Panc1 (cell line): ENCODE measurements at regions not wholly inside any gene's neighbourhood (a gene's known extent, or its start where the extent isn't known, plus 50 kb on each side); places are given as distances from the start of the nearest gene placed in this dataset.
"Not testable (repeated sequence)": the region's sequence is repeated elsewhere in the genome, so short reads cannot be mapped to it uniquely, and the experiment has no call there.

Source experiments
- ATAC-seq: fragments of 200-7000 bp; cut with Tn5 transposase; 2 replicates; pipeline ENCODE4 v1.9.1; 2020; ENCODE audit warnings: mild to moderate bottlenecking, moderate library complexity
- BruUV-seq: library from RNA; stranded (reverse); fragments of 400-500 nt; replicated peaks from 2 replicates; lab custom pipeline; 2021; lab: Mats Ljungman, UMichigan
- CTCF ChIA-PET: fragments of 300-600 bp; sonication (Branson Sonifier 250); formaldehyde crosslinking; loops from one replicate; lab custom pipeline; 2022; ENCODE audit warnings: antibody characterized with exemption; lab: Charles Lee
- POLR2A ChIA-PET: fragments of 300-600 bp; sonication (Branson Sonifier 250); formaldehyde crosslinking; loops from one replicate; lab custom pipeline; 2022; ENCODE audit warnings: antibody characterized with exemption; lab: Charles Lee
- DNase-seq: peaks from one replicate; pipeline ENCODE4 v3.0.0-alpha.2; 2010; ENCODE audit warnings: low read depth, low spot score
- H3K27ac ChIP-seq: 2 replicates; pipeline ENCODE4 v1.5.1; 2011; ENCODE audit warnings: mild to moderate bottlenecking, low read length, inconsistent platforms
- H3K27me3 ChIP-seq: fragments of 200-500 bp; sonication (Bioruptor generic); 2 replicates; pipeline ENCODE4 v1.6.0; 2014; ENCODE audit warnings: low read length, inconsistent platforms; ENCODE audit not compliant: control insufficient read depth, insufficient read depth
- H3K36me3 ChIP-seq: fragments of 200-500 bp; sonication (Bioruptor generic); 2 replicates; pipeline ENCODE4 v1.5.1; 2014; ENCODE audit warnings: inconsistent platforms, mild to moderate bottlenecking, low read length, moderate library complexity; ENCODE audit not compliant: control insufficient read depth, insufficient read depth
- H3K4me1 ChIP-seq: 2 replicates; pipeline ENCODE4 v1.5.1; 2011; ENCODE audit warnings: inconsistent platforms, mild to moderate bottlenecking, low read length, moderate library complexity; ENCODE audit not compliant: control insufficient read depth, insufficient read depth
- H3K4me3 ChIP-seq, 2 experiments: 2 replicates each; pipeline ENCODE4 v1.5.1; 2011 to 2012; ENCODE audit warnings: low read depth in 2 of 2, low read length in 2 of 2, mild to moderate bottlenecking in 2 of 2, inconsistent platforms in 1 of 2, moderate library complexity in 1 of 2
- H3K9me3 ChIP-seq: fragments of 200-500 bp; sonication (Bioruptor generic); 2 replicates; pipeline ENCODE4 v1.5.1; 2014; ENCODE audit warnings: low read depth, mild to moderate bottlenecking, inconsistent platforms, low read length, moderate library complexity; ENCODE audit not compliant: control insufficient read depth, insufficient read depth
- POLR2AphosphoS5 ChIP-seq: IDR thresholded peaks from 2 replicates; pipeline ENCODE4 v1.6.1; 2012; ENCODE audit warnings: mild to moderate bottlenecking, low read depth, low read length, moderate library complexity
- SIN3A ChIP-seq: IDR thresholded peaks from 2 replicates; pipeline ENCODE4 v1.6.1; 2012; ENCODE audit warnings: low read depth, mild to moderate bottlenecking, low read length, moderate library complexity, borderline replicate concordance; ENCODE audit not compliant: insufficient read depth
- TCF7L2 ChIP-seq: IDR thresholded peaks from 2 replicates; pipeline ENCODE4 v1.6.1; 2011; ENCODE audit warnings: mild to moderate bottlenecking, low read depth, low read length, inconsistent platforms
- in situ Hi-C: cut with HindIII; loops from 2 replicates; pipeline ENCODE4 v1.10.0; 2016; ENCODE audit warnings: low sequenced_read_pairs, low pct_unique_long_range_greater_than_20kb
- intact Hi-C: fragments of 100-400 bp; cut with micrococcal nuclease; formaldehyde crosslinking; loops from one replicate; pipeline ENCODE4 v1.10.0; 2022; ENCODE audit not compliant: unreplicated experiment
- TF ChIP-seq, protein P1 (sequence below): fragments of 450-650 bp; IDR thresholded peaks from 2 replicates; pipeline ENCODE4 v1.5.1; 2017; ENCODE audit warnings: mild to moderate bottlenecking
- TF ChIP-seq, protein P2 (sequence below), 2 experiments: IDR thresholded peaks; 2 replicates each; pipeline ENCODE4 v1.6.1; 2011 to 2012; ENCODE audit warnings: low read depth in 2 of 2, control low read depth in 1 of 2, low read length in 1 of 2, mild to moderate bottlenecking in 1 of 2, moderate library complexity in 1 of 2; ENCODE audit not compliant: insufficient read depth in 1 of 2

DNA sequence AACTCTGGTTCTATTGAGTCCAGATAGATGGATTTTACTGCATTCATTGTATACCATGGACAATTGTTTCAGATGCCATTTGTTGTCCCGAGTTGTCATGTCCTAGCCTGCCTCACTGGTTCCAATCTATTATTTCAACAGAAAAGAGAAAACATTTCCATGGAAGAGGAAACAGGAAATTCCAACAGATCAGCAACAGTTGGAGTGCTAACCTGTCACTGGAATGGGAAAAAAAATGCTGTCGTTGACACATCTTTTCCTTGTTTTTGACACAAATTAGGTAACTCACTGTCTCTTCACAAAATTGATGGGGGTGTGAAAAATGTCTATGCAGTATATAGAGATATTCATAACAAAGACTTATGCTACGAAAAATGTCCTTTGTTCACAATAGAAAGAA lies 432.0 kb upstream of the TBL1XR1 start:
- intact Hi-C loops (no loop called here), in situ Hi-C loops (no loop called here)
- DNase-seq, result no peak
- ChIA-PET POLR2A (no interaction called here), CTCF (no interaction called here)
- Histone ChIP-seq H3K4me1 (peaks cover 3% of the 10 kb centered on the region; the same call in 1 of the 2 replicates), H3K27me3 (no peaks in the 10 kb centered on the region), H3K4me3 (no peak overlapping the region), H3K36me3 (no peaks in the 10 kb centered on the region), H3K9me3 (no peaks in the 10 kb centered on the region), H3K27ac (peak overlapping the region; percentile 26; the same call in 1 of the 2 replicates)
- no TSS peak for BruUV-seq
- ATAC-seq, result no peak
- TF ChIP-seq, protein P1, sequence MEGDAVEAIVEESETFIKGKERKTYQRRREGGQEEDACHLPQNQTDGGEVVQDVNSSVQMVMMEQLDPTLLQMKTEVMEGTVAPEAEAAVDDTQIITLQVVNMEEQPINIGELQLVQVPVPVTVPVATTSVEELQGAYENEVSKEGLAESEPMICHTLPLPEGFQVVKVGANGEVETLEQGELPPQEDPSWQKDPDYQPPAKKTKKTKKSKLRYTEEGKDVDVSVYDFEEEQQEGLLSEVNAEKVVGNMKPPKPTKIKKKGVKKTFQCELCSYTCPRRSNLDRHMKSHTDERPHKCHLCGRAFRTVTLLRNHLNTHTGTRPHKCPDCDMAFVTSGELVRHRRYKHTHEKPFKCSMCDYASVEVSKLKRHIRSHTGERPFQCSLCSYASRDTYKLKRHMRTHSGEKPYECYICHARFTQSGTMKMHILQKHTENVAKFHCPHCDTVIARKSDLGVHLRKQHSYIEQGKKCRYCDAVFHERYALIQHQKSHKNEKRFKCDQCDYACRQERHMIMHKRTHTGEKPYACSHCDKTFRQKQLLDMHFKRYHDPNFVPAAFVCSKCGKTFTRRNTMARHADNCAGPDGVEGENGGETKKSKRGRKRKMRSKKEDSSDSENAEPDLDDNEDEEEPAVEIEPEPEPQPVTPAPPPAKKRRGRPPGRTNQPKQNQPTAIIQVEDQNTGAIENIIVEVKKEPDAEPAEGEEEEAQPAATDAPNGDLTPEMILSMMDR, result no peak
- TF ChIP-seq SIN3A, result no peak
- TF ChIP-seq POLR2AphosphoS5, result no peak
- TF ChIP-seq TCF7L2, result no peak
- TF ChIP-seq, protein P2, sequence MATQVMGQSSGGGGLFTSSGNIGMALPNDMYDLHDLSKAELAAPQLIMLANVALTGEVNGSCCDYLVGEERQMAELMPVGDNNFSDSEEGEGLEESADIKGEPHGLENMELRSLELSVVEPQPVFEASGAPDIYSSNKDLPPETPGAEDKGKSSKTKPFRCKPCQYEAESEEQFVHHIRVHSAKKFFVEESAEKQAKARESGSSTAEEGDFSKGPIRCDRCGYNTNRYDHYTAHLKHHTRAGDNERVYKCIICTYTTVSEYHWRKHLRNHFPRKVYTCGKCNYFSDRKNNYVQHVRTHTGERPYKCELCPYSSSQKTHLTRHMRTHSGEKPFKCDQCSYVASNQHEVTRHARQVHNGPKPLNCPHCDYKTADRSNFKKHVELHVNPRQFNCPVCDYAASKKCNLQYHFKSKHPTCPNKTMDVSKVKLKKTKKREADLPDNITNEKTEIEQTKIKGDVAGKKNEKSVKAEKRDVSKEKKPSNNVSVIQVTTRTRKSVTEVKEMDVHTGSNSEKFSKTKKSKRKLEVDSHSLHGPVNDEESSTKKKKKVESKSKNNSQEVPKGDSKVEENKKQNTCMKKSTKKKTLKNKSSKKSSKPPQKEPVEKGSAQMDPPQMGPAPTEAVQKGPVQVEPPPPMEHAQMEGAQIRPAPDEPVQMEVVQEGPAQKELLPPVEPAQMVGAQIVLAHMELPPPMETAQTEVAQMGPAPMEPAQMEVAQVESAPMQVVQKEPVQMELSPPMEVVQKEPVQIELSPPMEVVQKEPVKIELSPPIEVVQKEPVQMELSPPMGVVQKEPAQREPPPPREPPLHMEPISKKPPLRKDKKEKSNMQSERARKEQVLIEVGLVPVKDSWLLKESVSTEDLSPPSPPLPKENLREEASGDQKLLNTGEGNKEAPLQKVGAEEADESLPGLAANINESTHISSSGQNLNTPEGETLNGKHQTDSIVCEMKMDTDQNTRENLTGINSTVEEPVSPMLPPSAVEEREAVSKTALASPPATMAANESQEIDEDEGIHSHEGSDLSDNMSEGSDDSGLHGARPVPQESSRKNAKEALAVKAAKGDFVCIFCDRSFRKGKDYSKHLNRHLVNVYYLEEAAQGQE (IDR thresholded peaks at IDR 0.05; ENCODE audit: insufficient read depth in 1 of 2, low read depth in 2 of 2, low read length in 1 of 2), result no peak

DNA sequence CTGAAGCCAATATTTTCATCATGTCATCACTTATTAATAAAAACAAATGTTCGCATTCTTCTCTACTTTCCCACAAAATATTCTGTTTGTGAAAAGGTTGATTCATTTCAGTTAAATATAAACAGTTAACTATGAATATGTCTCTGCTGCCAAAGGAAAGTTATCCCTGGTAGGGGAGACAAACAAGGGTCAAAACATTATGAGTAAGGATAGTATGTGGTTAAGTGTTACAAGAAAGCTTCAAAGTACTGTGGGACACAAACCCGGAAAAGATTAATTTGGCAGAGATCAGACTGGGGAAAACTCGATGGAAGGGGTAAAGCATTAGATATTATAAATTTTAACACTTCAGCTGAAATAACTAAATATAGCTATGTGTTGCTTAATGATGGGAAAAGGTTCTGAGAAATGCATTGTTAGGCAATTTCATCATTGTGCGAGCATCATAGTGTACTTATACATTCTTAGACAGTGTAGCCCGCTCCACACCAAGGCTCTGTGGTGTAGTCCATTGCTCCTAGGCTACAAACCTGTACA lies 436.5 kb upstream of the TBL1XR1 start:
- Histone ChIP-seq H3K36me3 (no peaks in the 10 kb centered on the region), H3K4me1 (no peaks in the 10 kb centered on the region), H3K27me3 (no peaks in the 10 kb centered on the region), H3K4me3 (no peak overlapping the region), H3K27ac (peak overlapping the region; percentile 27; the same call in 1 of the 2 replicates), H3K9me3 (no peaks in the 10 kb centered on the region)
- POLR2A ChIA-PET, result no interaction called here
- CTCF ChIA-PET, result no interaction called here
- in situ Hi-C loops (no loop called here), intact Hi-C loops (no loop called here)
- no peak for DNase-seq
- TF ChIP-seq, protein P1, result no peak
- TF ChIP-seq SIN3A, result no peak
- no peak for TF ChIP-seq POLR2AphosphoS5
- TF ChIP-seq TCF7L2, result no peak
- TF ChIP-seq, protein P2 (IDR thresholded peaks at IDR 0.05; ENCODE audit: insufficient read depth in 1 of 2, low read depth in 2 of 2, low read length in 1 of 2), result no peak
- no TSS peak for BruUV-seq
- no peak for ATAC-seq

DNA sequence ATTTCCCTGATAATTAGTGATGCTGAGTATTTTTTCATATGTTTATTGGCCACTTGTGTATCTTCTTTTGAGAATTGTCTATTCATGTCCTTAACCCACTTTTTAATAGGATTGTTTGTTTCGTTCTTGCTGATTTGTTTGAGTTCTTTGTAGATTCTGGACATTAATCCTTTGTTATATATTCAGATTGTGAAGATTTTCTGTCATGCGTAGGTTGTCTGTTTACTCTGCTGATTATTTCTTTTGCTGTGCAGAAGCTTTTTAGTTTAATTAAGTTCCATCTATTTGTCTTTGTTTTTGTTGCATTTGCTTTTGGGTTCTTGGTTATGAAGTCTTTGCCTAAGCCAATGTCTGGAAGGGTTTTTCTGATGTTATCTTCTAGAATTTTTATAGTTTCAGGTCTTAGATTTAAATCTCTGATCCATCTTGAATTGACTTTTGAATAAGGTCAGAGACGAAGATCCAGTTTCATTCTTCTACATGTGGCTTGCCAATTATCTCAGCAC lies 438.4 kb upstream of the TBL1XR1 start:
- H3K4me1 ChIP-seq, in situ Hi-C loops, CTCF ChIA-PET, intact Hi-C loops, BruUV-seq, H3K27ac ChIP-seq, DNase-seq, ATAC-seq, H3K4me3 ChIP-seq, H3K36me3 ChIP-seq, POLR2A ChIA-PET, H3K9me3 ChIP-seq, H3K27me3 ChIP-seq: not testable (repeated sequence)
